NCI-H2227 (cell line): ENCODE measurements at regions not wholly inside any gene's neighbourhood (a gene's known extent, or its start where the extent isn't known, plus 50 kb on each side); places are given as distances from the start of the nearest gene placed in this dataset.

ENCODE experiments used
- DNase-seq: peaks from one replicate; lab custom pipeline; 2025; ENCODE audit not compliant: unreplicated experiment; lab: John Stamatoyannopoulos, UW

GRCh38 chr20:60653111-60653845, 598.8 kb upstream of the CDH4 start:
- no peak for DNase-seq

- DNase-seq: no peak
Measured at GRCh38 chr20:60658681-60659080, 593.4 kb upstream of the CDH4 start.

GRCh38 chr20:60659240-60659639, 592.8 kb upstream of the CDH4 start:
- DNase-seq: no peak

DNA sequence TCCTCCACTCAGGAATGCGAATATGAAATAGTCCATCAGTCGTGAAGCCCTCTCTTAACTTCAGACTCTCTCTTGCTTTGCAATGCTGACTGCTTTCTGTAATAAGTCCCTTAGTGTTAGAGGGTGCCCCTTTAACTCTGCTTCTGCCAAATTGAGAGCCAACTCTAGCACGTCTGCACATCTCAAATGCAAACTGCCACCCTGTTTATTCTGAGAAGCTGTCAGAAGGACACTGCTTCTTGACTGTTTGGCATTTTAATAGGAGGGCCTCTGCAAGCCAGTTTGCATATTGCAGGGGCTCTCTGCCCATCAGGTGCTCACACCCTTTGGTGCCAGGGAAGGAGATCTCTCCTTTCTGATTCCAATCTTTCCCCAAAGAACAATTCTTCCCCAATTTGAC, 589.8 kb upstream of the CDH4 start:
- no peak for DNase-seq

GRCh38 chr20:60664106-60664505, 588.0 kb upstream of the CDH4 start:
- DNase-seq: no peak

DNA sequence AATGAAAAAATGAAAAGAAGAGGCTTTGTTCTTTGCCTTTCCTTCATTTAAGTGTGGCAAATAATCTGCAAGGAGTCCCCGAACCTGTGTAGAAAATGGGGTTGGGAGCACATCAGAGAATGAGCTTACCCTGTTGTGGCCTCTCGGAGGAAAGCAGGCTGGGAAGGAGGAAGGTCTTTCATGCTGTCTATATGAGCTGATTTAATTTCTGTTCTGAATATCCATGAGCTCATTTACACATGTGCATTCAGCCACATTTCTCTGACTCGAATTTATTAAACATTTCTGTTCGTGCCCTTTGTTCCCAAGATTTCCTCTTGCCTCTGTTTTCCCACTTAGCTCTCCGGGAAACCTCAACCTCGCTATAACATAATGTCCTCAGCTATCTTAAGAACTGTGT, 584.4 kb upstream of the CDH4 start:
- DNase-seq: peak; percentile 16

DNA sequence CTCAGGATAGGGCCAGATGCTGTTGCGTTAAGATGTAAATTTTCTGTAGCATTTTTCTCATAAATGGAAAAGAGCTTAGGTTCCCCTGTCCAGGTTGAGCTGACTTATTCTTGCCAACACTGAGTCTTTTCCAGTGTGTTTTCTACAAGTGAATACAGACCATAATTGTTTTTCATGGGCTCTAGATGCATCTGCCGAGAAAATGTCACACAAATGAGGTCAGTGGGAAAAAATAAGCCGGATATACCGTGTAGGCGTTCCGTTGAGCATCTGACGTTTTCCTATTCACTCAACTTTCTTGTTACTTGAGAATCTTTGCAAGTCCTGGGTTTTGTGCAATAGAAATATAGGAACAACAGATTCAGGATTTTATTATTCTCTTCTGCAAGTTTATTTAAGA, 582.9 kb upstream of the CDH4 start:
- DNase-seq: no peak

- no peak for DNase-seq
Measured at GRCh38 chr20:60676011-60676410, 576.0 kb upstream of the CDH4 start.

DNA sequence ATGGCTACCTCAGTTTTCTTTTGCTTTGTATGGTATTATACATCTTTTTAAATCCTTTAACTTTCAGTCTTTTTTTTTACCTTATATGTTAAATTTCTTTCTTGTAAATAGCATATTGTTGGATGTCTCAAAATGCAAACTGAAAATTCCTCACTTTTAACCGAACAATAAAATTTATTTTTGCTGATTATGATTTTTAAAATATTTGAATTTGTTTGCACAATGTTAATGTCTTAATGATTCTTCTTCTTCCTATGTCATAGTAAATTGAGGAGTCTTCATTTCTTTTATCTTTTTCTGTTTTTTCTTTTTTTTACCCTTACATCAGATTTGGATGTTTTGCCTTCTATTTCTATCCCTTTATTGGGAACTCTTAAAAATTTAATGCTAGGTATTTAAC, 574.2 kb upstream of the CDH4 start:
- DNase-seq: no peak

- DNase-seq: peak; percentile 35
Measured at GRCh38 chr20:60680554-60680953, 571.5 kb upstream of the CDH4 start.

GRCh38 chr20:60687213-60687612, 564.8 kb upstream of the CDH4 start:
- no peak for DNase-seq

DNA sequence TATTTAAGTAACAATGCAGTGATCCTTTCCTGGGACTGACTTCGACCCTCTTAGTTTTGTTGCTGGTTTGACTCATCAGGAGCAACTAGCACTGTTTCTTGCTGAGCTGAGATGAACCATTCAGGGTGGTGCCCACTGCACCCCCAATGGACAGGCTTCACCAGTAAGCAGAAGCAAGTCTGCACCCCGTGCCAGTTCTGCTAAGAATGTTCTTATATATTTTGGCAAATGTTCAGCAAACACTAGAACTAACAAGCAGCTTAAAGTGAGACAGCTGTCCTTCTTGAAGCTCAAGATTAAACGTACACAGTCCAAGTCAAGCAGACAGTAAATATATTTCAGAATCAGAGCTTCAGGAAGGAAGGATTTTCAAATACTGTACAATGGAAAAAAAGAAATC, 561.3 kb upstream of the CDH4 start:
- no peak for DNase-seq

- no peak for DNase-seq
Measured at GRCh38 chr20:60691966-60692615, 560.0 kb upstream of the CDH4 start.

DNA sequence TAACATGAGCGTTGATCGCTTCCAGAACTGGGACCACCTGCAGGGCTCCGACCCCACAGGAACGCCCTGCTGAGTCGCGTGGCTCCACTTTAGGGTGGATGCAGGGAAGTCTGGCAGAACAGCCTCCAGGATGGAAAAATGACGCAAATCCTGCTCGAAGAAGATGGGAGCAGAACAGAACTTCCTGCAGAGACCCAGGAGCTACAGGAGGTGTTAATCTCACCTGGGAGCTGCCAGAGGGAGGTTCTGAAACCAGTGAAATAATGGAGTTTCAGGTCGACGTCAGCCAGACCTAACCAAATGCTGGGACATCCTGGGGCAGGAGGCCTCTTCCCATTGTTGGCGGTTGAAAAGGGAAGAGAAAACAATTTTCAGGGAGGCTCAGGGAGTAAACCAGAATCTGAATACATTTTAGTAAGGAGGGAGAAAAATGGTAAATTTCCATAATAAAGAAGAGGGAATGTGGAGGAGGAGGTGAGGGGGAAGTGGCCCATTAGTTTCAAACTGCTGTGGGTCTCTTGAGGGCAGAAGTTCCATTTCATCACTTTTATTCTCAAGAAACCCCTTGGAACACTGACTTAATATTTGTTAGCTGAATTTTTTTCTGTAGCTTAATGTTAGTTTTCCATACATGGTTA, 558.4 kb upstream of the CDH4 start:
- DNase-seq: no peak

GRCh38 chr20:60694763-60695162, 557.3 kb upstream of the CDH4 start:
- DNase-seq: no peak

DNA sequence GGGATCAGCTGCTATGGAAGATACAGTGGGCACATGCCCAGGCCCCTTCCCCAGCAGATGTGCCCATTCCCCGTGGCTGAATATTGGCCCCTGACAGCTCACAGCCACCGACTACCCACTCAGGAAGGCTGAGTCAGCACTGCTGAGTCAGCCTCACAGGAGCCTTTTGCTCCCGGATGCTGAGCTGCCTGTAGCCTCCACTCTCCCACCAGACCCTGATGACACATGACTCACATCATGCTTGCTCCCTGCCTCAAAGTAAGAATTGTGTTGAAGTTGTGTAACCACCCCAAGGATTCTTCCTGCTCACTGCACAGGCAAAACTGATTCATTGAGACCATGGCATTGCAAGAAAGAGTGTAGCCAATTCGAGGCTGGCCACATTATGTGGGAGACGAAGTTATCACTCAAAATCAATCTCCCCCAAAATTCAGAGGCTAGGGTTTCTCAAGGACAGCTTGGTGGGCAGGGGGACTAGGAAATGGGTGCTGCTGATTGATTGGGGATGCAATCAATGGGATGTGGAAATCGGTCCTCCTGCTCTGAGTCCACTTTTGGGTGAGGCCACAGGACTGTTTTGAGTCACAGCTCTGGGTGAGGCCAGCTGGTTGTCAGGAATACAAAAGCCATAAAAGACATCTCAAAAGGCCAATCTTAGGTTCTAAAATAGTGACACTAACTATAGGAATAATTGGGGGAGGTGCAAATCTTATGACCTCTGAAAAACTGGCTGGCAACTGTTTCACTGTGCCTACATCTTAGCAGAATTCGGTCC, 556.6 kb upstream of the CDH4 start:
- DNase-seq: no peak

- no peak for DNase-seq
Measured at GRCh38 chr20:60697252-60697651, 554.8 kb upstream of the CDH4 start.

GRCh38 chr20:60700728-60701127, 551.3 kb upstream of the CDH4 start:
- DNase-seq: no peak

DNA sequence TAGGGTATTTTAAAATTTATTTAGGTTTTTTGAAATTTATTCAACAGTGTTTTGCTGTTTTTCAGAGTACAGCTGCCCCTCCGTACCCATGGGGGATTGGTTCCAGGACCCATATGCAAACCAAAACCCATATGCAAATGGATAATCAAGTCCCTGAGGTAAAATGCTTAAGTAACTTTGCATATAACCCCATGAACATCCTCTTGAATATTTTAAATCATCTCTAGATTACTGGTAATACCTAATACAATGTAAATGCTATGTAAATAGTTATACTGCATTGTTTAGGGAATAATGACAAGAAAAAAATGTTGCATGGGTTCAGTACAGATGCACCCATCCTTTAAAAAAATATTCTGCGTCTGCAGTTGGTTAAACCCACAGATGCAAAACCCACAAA, 547.9 kb upstream of the CDH4 start:
- DNase-seq: no peak

DNA sequence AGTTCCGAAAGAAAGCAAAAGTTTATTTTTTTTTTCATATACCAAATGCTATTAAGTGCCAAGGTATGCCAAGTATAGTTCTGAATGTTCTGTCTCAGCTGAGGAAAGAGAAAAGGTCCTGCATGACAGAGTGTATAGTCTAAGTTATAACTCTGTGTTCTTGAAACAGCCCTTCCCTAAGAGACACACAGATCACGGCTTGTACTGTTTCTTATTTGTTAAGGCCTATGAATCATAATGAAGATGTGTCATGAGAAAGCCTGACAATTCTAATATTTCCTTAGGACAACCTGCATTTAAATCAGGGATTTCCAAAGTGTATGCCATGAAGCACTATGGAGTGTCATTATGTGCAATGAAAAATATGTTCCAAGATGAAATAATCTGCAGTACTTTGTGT, 538.7 kb upstream of the CDH4 start:
- DNase-seq: no peak

GRCh38 chr20:60715172-60715571, 536.9 kb upstream of the CDH4 start:
- no peak for DNase-seq
